22Rv1 (cell line): ENCODE measurements at regions not wholly inside any gene's neighbourhood (a gene's known extent, or its start where the extent isn't known, plus 50 kb on each side); places are given as distances from the start of the nearest gene placed in this dataset.

Source experiments
- ZFX ChIP-seq: fragments of 450-650 bp; IDR thresholded peaks from 2 replicates; pipeline ENCODE4 v1.6.1; 2017; ENCODE audit warnings: antibody characterized with exemption, borderline replicate concordance
- TF ChIP-seq, protein P1 (sequence below): fragments of 450-650 bp; IDR thresholded peaks from 2 replicates; pipeline ENCODE4 v1.5.1; 2017; ENCODE audit warnings: mild to moderate bottlenecking

GRCh38 chrX:19280636-19281035 is 63.1 kb upstream of the PDHA1 start:
- TF ChIP-seq, protein P1, sequence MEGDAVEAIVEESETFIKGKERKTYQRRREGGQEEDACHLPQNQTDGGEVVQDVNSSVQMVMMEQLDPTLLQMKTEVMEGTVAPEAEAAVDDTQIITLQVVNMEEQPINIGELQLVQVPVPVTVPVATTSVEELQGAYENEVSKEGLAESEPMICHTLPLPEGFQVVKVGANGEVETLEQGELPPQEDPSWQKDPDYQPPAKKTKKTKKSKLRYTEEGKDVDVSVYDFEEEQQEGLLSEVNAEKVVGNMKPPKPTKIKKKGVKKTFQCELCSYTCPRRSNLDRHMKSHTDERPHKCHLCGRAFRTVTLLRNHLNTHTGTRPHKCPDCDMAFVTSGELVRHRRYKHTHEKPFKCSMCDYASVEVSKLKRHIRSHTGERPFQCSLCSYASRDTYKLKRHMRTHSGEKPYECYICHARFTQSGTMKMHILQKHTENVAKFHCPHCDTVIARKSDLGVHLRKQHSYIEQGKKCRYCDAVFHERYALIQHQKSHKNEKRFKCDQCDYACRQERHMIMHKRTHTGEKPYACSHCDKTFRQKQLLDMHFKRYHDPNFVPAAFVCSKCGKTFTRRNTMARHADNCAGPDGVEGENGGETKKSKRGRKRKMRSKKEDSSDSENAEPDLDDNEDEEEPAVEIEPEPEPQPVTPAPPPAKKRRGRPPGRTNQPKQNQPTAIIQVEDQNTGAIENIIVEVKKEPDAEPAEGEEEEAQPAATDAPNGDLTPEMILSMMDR: no peak
- no peak for TF ChIP-seq ZFX
